ENCODE measurements at regions not wholly inside any gene's neighbourhood (a gene's known extent, or its start where the extent isn't known, plus 50 kb on each side); places are given as distances from the start of the nearest gene placed in this dataset.

DNA sequence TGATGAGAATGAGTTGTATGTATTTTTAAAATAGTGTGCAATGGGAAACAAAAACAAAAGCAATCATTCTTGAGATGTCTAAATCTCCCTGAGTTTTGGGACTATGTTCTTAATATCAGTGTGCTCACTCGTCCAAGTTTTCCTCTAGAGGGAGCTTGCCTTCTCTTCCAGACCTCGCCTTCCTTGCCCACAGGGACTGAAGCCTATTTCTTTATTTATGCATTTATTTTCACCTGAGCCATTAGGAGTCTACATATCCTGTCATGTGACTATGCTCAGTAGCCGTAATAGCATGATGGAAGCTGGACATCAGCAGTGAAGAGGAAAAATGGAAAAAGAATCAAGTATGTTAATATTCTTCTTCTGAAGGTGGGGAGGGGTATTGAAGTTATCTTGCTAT, 131.2 kb downstream of the SH3BGRL2 start:
- DNase-seq, result no peak

DNA sequence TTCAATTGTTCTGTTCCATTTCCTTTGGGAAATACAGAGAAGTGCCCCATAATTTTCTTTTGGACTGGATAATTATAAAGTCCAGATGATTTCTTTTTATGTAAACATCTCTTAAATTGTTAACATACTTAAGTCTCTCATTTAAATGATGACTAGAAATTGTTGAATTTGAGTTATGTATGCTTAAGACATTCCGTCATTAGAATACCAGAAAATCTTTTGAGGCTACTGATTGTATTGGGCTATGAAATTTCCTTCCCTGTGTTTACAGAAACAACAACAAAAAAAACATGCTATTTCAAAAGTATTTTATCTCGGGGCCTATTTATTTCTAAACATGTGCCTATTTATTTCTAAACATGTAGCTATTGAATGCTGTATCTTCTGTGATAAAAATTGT, 125.4 kb downstream of the SH3BGRL2 start:
- DNase-seq, result no peak

DNA sequence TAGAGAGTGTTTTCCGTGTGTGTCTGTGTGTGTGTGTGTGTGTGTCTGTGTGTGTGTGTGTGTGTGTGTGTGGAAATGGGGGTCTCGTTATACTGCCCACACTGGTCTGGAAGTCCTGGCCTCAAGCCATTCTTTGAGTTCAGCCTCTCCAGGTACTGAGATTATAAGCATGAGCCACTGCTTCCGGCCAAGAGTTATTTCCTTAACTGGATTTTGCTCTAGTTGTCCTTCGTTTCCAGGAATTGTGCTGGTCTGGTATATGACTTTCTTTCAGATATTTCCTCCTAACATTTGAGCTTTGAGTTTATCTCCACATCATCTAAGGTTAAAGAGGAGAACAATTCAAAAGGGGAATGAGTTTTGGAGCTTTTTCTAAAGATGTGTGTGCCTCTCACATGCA, 124.8 kb downstream of the SH3BGRL2 start:
- DNase-seq, result no peak

Data from activated gamma-delta T cell treated with Interleukin-2 at 50 U/mL for 16 hours (primary cell).